Mucosa of descending colon (tissue), 3 donors: ENCODE measurements at regions not wholly inside any gene's neighbourhood (a gene's known extent, or its start where the extent isn't known, plus 50 kb on each side); places are given as distances from the start of the nearest gene placed in this dataset.

Experiments used
- ATAC-seq: fragments of 200-7000 bp; cut with Tn5 transposase; one replicate; pipeline ENCODE4 v1.9.1; 2020; ENCODE audit warnings: mild to moderate bottlenecking, moderate library complexity
- DNase-seq, 3 donors: peaks; one replicate each; pipeline ENCODE4 v3.0.0-alpha.2; 2020
- H3K36me3 ChIP-seq: fragments of 200-600 bp; one replicate; pipeline ENCODE4 v1.8.0; 2021; ENCODE audit warnings: low read depth, mild to moderate bottlenecking
- H3K4me1 ChIP-seq: fragments of 200-600 bp; one replicate; pipeline ENCODE4 v1.8.0; 2021; ENCODE audit warnings: low read depth, mild to moderate bottlenecking
- H3K4me3 ChIP-seq: fragments of 200-600 bp; one replicate; pipeline ENCODE4 v1.8.0; 2021; ENCODE audit warnings: mild to moderate bottlenecking
- H3K9me3 ChIP-seq: fragments of 200-600 bp; one replicate; pipeline ENCODE4 v1.8.0; 2021; ENCODE audit warnings: mild to moderate bottlenecking
- CTCF ChIP-seq: fragments of 200-600 bp; IDR thresholded peaks from one replicate; pipeline ENCODE4 v1.8.0; 2022; ENCODE audit warnings: antibody characterized with exemption, mild to moderate bottlenecking
- intact Hi-C, 2 donors: fragments of 100-400 bp; cut with DNase I in 1 of 2; cut with micrococcal nuclease in 1 of 2; formaldehyde crosslinking; loops; one replicate each; pipeline versions ENCODE4 v1.11.0 to v1.11.1; 2022; cut with DNase I, micrococcal nuclease
- donor health status: DM: no; HTN: no; CAD: no; lungs with moderate emphysema.
- donor health status: DM: no; HTN: no; CAD: no.
- donor health status: DM: no; HTN: yes; CAD: no.

GRCh38 chr11:91686700-91687099 lies 537.9 kb upstream of the FAT3 start:
- DNase-seq (no peak), ATAC-seq (no peak)
- Histone ChIP-seq H3K4me3 (no peak overlapping the region), H3K4me1 (no peaks in the 10 kb centered on the region), H3K9me3 (no peaks in the 10 kb centered on the region), H3K36me3 (no peaks in the 10 kb centered on the region)
- no peak for TF ChIP-seq CTCF
- intact Hi-C loops: no loop called here

- no peaks in the 10 kb centered on the region for H3K4me1 ChIP-seq
- H3K4me3 ChIP-seq: no peak overlapping the region
- ATAC-seq (no peak), DNase-seq (no peak)
- no peaks in the 10 kb centered on the region for H3K36me3 ChIP-seq
- intact Hi-C loops: no loop called here
- TF ChIP-seq CTCF: no peak
- no peaks in the 10 kb centered on the region for H3K9me3 ChIP-seq
Observed at GRCh38 chr11:91686281-91686680, 538.3 kb upstream of the FAT3 start.

- Histone ChIP-seq H3K36me3 (no peaks in the 10 kb centered on the region), H3K9me3 (no peaks in the 10 kb centered on the region), H3K4me3 (no peak overlapping the region), H3K4me1 (no peaks in the 10 kb centered on the region)
- DNase-seq (no peak), ATAC-seq (no peak)
- no peak for TF ChIP-seq CTCF
- intact Hi-C loops: no loop called here
Observed at GRCh38 chr11:91673705-91674104, 550.9 kb upstream of the FAT3 start.

GRCh38 chr11:91664521-91664920 lies 560.1 kb upstream of the FAT3 start:
- intact Hi-C loops: no loop called here
- Histone ChIP-seq H3K36me3 (no peaks in the 10 kb centered on the region), H3K4me3 (no peak overlapping the region), H3K9me3 (no peaks in the 10 kb centered on the region), H3K4me1 (no peaks in the 10 kb centered on the region)
- no peak for ATAC-seq
- TF ChIP-seq CTCF: no peak
- DNase-seq: no peak

GRCh38 chr11:91660036-91660435 lies 564.6 kb upstream of the FAT3 start:
- intact Hi-C loops: no loop called here

More at GRCh38 chr11:91660036-91660435, 564.6 kb upstream of the FAT3 start:
- ATAC-seq: no peak
- no peak overlapping the region for H3K4me3 ChIP-seq
- H3K9me3 ChIP-seq: no peaks in the 10 kb centered on the region
- no peaks in the 10 kb centered on the region for H3K36me3 ChIP-seq
- DNase-seq: no peak
- no peaks in the 10 kb centered on the region for H3K4me1 ChIP-seq
- no peak for TF ChIP-seq CTCF
